Chondrocyte (in vitro differentiated cells): ENCODE measurements at regions not wholly inside any gene's neighbourhood (a gene's known extent, or its start where the extent isn't known, plus 50 kb on each side); places are given as distances from the start of the nearest gene placed in this dataset.

Source experiments
- DNase-seq: peaks from one replicate; pipeline ENCODE4 v3.0.0; 2021; ENCODE audit warnings: mixed read lengths, low spot score
- H3K27ac Mint-ChIP-seq: one replicate; pipeline ENCODE4 v1.8.0; 2021; ENCODE audit warnings: mild to moderate bottlenecking, moderate library complexity, mixed read lengths; ENCODE audit not compliant: unreplicated experiment
- H3K27me3 Mint-ChIP-seq: 2 replicates; pipeline ENCODE4 v1.8.0; 2021; ENCODE audit warnings: low read depth, mixed read lengths
- H3K36me3 Mint-ChIP-seq: 2 replicates; pipeline ENCODE4 v1.8.0; 2021; ENCODE audit warnings: low read depth, mixed read lengths
- H3K4me1 Mint-ChIP-seq: 2 replicates; pipeline ENCODE4 v1.8.0; 2021; ENCODE audit warnings: low read depth, mild to moderate bottlenecking, mixed read lengths
- H3K4me3 Mint-ChIP-seq: one replicate; pipeline ENCODE4 v1.8.0; 2021; ENCODE audit warnings: mild to moderate bottlenecking, moderate library complexity, mixed read lengths; ENCODE audit not compliant: unreplicated experiment
- H3K9me3 Mint-ChIP-seq: 2 replicates; pipeline ENCODE4 v1.8.0; 2021; ENCODE audit warnings: low read depth, mixed read lengths
- CTCF ChIP-seq: fragments of 200-600 bp; sonication (generic); IDR thresholded peaks from 2 replicates; pipeline ENCODE4 v1.5.0; 2021; ENCODE audit warnings: antibody characterized with exemption, mild to moderate bottlenecking, moderate library complexity

- Mint-ChIP-seq H3K27me3 (no peaks in the 10 kb centered on the region), H3K36me3 (no peaks in the 10 kb centered on the region), H3K4me3 (no peak overlapping the region), H3K27ac (no peak overlapping the region), H3K9me3 (peaks cover 16% of the 10 kb centered on the region), H3K4me1 (peaks cover 7% of the 10 kb centered on the region)
- no peak for DNase-seq
- TF ChIP-seq CTCF: no peak
Measured at GRCh38 chr2:14417551-14417950, 215.0 kb upstream of the LRATD1 start.

DNA sequence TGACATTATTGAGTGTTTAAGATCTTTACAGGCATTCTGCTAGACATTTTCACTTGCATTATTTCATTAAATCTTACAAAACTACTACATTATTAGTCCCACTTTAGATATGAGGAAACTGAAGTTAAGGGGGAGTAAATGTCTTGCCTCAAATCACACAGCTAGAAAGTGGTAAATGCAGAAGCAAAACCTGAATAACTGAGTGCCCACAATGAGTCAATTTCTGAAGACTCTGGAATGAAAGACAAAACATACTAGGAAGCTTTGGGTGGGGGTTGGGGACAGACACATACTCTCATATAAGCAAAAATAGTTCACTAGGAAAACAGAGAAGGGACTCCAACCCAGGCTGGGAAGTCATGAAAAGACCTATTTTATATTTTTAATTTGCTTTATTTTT, 214.4 kb upstream of the LRATD1 start:
- no peak overlapping the region for H3K4me3 Mint-ChIP-seq

GRCh38 chr2:14420851-14421250, 211.7 kb upstream of the LRATD1 start:
- H3K27me3 Mint-ChIP-seq: no peaks in the 10 kb centered on the region
- H3K9me3 Mint-ChIP-seq: peaks cover 2% of the 10 kb centered on the region
- no peak for DNase-seq
- no peak overlapping the region for H3K4me3 Mint-ChIP-seq
- H3K27ac Mint-ChIP-seq: no peak overlapping the region
- H3K4me1 Mint-ChIP-seq: peaks cover 7% of the 10 kb centered on the region
- TF ChIP-seq CTCF: no peak
- H3K36me3 Mint-ChIP-seq: no peaks in the 10 kb centered on the region

More for the DNA sequence above, 214.4 kb upstream of the LRATD1 start:
- Mint-ChIP-seq H3K27me3 (no peaks in the 10 kb centered on the region), H3K36me3 (no peaks in the 10 kb centered on the region), H3K9me3 (peaks cover 11% of the 10 kb centered on the region), H3K27ac (no peak overlapping the region), H3K4me1 (peaks cover 7% of the 10 kb centered on the region)
- no peak for DNase-seq
- TF ChIP-seq CTCF: no peak

GRCh38 chr2:14422426-14422825, 210.1 kb upstream of the LRATD1 start:
- Mint-ChIP-seq H3K4me3 (no peak overlapping the region), H3K36me3 (no peaks in the 10 kb centered on the region), H3K9me3 (peaks cover 2% of the 10 kb centered on the region), H3K27me3 (no peaks in the 10 kb centered on the region), H3K4me1 (peaks cover 7% of the 10 kb centered on the region), H3K27ac (no peak overlapping the region)
- DNase-seq: no peak
- no peak for TF ChIP-seq CTCF

- Mint-ChIP-seq H3K27me3 (no peaks in the 10 kb centered on the region), H3K27ac (no peak overlapping the region), H3K9me3 (peaks cover 2% of the 10 kb centered on the region), H3K4me3 (no peak overlapping the region), H3K36me3 (no peaks in the 10 kb centered on the region), H3K4me1 (peaks cover 3% of the 10 kb centered on the region)
- DNase-seq: no peak
- no peak for TF ChIP-seq CTCF
Measured at GRCh38 chr2:14423145-14423906, 209.2 kb upstream of the LRATD1 start.
